ENCODE measurements at regions not wholly inside any gene's neighbourhood (a gene's known extent, or its start where the extent isn't known, plus 50 kb on each side); places are given as distances from the start of the nearest gene placed in this dataset.

DNA sequence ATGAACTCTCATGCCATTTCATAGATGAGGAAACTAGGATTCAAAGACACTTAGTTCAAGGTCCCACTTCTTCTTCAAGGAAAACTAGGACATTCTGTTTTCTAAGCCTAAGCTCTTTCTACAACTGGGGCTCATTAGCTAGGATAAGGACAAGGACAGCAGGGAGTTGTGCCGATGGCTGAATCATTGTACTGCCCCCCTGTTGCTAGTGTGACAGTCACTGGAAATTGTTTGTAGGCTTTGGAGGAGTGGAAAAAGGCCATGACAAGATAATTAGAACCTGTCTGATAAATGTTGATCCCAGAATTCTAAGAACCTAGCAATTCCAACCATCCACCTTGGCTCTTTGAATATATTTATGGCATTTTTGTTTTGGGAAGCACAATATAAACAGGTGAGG is 445.7 kb downstream of the CDH8 start:
- no peak for TF ChIP-seq POLR2A (IDR thresholded peaks at IDR 0.05; ENCODE audit: low read length)
- no peak for TF ChIP-seq GATA1 (IDR thresholded peaks at IDR 0.05; ENCODE audit: low read depth, low read length)
